AG09309 (cell line): ENCODE measurements at regions not wholly inside any gene's neighbourhood (a gene's known extent, or its start where the extent isn't known, plus 50 kb on each side); places are given as distances from the start of the nearest gene placed in this dataset.

Source experiments
- DNase-seq: peaks from one replicate; pipeline ENCODE4 v3.0.0-alpha.2; 2010; ENCODE audit warnings: low read depth
- H3K4me3 ChIP-seq: 2 replicates; pipeline ENCODE4 v1.5.1; 2011; ENCODE audit warnings: mild to moderate bottlenecking, low read depth, low read length, moderate library complexity; ENCODE audit not compliant: control insufficient read depth
- TF ChIP-seq, protein P1 (sequence below): IDR thresholded peaks from 2 replicates; pipeline ENCODE4 v1.5.1; 2011; ENCODE audit warnings: mild to moderate bottlenecking, low read depth, low read length, inconsistent platforms; ENCODE audit not compliant: insufficient read depth, control insufficient read depth; ENCODE audit errors: missing control alignments

DNA sequence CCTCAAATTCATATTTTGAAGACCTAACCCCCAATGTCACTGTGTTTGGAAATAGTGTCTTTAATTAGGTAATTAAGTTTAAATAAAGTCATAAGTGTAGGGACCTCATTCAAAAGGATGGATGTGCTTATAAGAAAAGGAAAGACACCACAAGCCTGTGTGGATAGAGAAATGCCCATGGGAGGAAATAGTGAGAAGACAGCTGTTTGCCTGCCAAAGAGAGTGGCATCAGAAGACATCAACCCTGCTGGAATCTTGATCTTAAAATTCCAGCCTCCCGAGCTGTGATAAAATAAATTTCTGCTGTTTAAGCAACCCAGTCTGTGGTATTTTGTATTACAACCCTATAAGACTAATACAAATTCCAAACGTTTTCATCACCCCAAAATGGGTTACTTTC is 1867.9 kb upstream of the NUDT12 start:
- no peak for DNase-seq
- TF ChIP-seq, protein P1, sequence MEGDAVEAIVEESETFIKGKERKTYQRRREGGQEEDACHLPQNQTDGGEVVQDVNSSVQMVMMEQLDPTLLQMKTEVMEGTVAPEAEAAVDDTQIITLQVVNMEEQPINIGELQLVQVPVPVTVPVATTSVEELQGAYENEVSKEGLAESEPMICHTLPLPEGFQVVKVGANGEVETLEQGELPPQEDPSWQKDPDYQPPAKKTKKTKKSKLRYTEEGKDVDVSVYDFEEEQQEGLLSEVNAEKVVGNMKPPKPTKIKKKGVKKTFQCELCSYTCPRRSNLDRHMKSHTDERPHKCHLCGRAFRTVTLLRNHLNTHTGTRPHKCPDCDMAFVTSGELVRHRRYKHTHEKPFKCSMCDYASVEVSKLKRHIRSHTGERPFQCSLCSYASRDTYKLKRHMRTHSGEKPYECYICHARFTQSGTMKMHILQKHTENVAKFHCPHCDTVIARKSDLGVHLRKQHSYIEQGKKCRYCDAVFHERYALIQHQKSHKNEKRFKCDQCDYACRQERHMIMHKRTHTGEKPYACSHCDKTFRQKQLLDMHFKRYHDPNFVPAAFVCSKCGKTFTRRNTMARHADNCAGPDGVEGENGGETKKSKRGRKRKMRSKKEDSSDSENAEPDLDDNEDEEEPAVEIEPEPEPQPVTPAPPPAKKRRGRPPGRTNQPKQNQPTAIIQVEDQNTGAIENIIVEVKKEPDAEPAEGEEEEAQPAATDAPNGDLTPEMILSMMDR = no peak
- H3K4me3 ChIP-seq = no peak overlapping the region

DNA sequence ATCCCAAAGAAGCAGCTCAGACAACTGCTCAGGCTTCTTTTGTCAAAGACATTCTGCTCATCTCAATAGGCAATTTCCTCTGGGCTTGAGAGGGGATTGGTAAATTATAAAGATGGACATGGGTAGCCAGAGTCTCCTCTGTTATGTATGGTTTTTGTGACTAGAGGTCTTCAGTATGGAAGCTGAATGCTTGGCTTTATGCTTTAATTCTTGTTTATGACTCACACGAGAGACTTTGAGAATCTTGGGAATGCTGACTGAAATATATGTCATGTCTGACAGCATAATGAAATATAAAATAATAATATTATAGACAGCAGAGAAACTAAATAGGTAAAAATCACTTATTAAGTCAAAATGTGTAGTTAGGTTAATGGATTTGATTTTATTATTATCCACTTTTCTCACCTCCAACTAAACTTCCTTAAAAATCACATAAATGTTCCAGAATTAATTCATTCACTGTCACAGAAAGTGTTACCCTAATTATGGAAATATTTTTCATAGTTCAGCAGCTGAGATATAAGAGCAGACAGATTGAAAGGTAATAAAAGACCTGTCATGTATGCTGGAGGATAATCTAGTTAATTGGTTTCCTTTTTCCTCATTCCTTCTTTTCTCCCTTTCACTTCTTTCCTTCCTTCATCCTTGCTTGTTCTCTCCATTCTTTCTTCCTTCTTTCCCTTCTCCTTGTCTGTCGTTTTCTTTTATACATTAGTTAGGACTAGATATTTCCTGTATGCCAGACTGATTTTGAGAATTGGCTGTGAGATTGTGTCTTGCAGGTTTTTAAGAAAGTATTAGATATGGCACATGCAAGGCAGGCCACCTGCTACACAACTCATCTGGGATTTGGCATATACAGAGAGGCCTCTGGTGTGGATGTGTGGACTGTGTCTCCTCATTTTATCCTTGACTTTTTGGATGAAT is 1866.1 kb upstream of the NUDT12 start:
- no peak for DNase-seq
- H3K4me3 ChIP-seq = no peak overlapping the region
- TF ChIP-seq, protein P1 = no peak

DNA sequence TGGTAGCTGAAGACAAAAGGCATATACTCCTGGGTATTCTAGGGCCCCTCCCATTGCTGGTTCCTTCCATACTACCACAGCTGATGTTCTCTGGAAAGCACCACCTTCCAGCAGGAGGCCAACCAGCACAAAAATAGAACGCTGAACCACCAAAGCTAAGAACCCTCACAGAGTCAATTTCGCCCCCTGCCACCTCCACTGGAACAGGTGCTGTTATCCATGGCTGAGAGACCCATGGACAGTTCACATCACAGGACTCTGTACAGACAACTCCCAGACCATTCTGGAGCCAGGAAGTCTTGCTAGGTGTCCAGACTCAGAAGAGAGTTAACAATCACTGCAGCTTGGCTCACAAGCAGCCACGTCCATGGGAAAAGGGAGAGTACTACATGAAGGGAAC is 1851.5 kb upstream of the NUDT12 start:
- no peak for DNase-seq
- TF ChIP-seq, protein P1 = no peak
- no peak overlapping the region for H3K4me3 ChIP-seq

DNA sequence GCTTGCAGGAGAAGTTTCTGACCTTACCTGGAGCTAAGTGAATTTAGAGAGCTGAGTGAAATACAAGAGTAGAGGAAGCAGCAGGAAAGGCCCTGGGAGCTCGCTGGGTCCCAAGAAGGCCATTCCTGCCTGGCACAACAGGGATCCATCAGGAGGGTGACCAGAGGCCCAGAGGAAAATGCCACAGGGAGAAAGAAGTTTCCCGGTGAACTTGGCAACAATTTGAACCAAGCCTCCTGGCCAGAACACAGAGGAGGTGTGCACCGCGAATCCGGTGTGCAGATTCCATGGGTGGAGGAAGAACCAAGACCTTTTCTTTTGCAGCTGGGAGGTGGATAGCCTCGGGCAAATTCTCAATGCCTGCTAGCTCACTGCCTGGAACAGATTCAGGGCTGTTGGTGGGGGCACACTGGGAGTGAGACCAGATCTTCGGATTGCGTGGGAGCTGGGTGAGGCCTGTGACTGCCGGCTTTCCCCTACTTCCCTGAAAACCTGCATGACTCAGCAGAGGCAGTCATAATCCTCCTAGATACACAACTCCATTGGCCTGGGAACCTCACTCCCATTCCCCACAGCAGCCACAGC is 1850.9 kb upstream of the NUDT12 start:
- DNase-seq = no peak
- H3K4me3 ChIP-seq = no peak overlapping the region
- TF ChIP-seq, protein P1 = no peak

DNA sequence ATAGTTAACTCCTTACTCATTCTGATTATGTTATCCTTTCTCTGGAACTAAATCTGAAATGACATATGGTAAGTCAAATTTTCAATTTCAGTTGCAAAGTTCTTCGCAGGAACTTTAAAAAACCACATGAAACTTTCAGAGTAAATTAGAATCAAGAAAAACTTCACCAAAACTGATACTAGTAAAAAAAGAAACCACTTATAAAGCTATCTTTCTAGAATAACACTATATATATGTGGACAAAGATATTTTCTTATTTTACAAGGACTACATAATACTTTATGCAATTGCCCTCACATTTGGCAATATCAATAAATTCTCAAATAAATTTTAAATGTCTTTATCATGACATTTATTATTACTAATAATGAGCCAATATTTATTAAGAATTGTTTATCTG is 1847.1 kb upstream of the NUDT12 start:
- no peak overlapping the region for H3K4me3 ChIP-seq
- no peak for DNase-seq
- TF ChIP-seq, protein P1 = no peak

DNA sequence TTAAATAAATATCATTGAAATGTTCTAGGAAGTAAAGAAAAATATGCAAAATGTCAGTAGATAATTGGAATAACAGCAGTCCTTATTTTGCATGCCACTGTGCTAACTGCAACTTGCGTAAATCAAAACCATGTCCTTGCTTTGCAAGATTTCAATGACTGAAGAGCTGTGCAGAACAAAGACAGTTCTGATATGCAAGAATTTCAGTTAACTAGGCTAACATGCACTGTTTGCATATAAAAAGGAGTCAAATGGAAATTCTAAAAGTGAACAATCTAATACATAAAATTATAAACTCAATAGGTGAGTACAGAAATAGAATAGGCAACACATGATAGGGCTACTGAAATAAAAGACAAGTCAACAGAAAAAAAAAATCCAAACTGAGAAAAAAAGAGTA is 1844.6 kb upstream of the NUDT12 start:
- TF ChIP-seq, protein P1 = no peak
- DNase-seq = no peak
- no peak overlapping the region for H3K4me3 ChIP-seq

DNA sequence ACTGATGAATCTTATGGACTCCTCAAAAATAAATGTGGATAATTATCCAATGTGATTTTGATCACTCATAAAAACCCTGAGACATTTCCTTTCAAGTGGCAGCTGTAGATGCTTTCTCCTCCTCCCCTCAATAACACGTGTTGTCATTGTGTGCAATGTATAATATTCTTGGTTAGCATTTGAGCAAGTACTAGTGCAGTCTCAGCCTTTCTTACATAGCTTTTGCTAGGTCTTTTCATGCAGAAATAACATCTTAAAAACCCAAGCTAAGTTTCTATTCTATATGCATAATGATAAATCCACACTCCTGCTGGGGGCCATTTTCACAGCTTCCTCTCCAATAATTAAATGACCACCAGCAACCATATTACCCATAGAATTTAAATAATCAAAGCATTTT is 1835.2 kb upstream of the NUDT12 start:
- DNase-seq = no peak
- H3K4me3 ChIP-seq = no peak overlapping the region
- TF ChIP-seq, protein P1 = no peak
